Testis (tissue), 2 donors: ENCODE measurements at regions not wholly inside any gene's neighbourhood (a gene's known extent, or its start where the extent isn't known, plus 50 kb on each side); places are given as distances from the start of the nearest gene placed in this dataset.

Experiments
- DNase-seq: peaks from one replicate; pipeline ENCODE4 v3.0.0-alpha.2; 2019
- H3K27ac ChIP-seq, 2 donors: fragments of 200-600 bp; sonication (generic); one replicate each; pipeline ENCODE4 v1.5.1; 2019
- H3K27me3 ChIP-seq: fragments of 200-600 bp; sonication (generic); one replicate; pipeline ENCODE4 v1.5.1; 2019
- H3K36me3 ChIP-seq: fragments of 200-600 bp; sonication (generic); one replicate; pipeline ENCODE4 v1.5.1; 2017; ENCODE audit warnings: low read depth; ENCODE audit errors: missing control alignments
- H3K4me1 ChIP-seq: fragments of 200-600 bp; sonication (generic); one replicate; pipeline ENCODE4 v1.5.1; 2019
- H3K4me3 ChIP-seq, 2 donors: fragments of 200-600 bp; sonication (generic); one replicate each; pipeline ENCODE4 v1.5.1; 2017 to 2019
- H3K9me3 ChIP-seq: fragments of 200-600 bp; sonication (generic); one replicate; pipeline ENCODE4 v1.5.1; 2017
- CTCF ChIP-seq, 3 experiments: fragments of 450-650 bp in 2 of 3; fragments of 200-600 bp in 1 of 3; sonication (generic) in 1 of 3; IDR thresholded peaks; one replicate each; pipeline ENCODE4 v1.5.1; 2016 to 2019; ENCODE audit warnings: antibody characterized with exemption in 3 of 3, mild to moderate bottlenecking in 2 of 3, moderate library complexity in 1 of 3
- POLR2A ChIP-seq: fragments of 450-650 bp; IDR thresholded peaks from one replicate; pipeline ENCODE4 v1.6.1; 2017; ENCODE audit warnings: antibody characterized with exemption, mild to moderate bottlenecking, moderate library complexity
- WGBS, 2 donors: methylation state at CpG; one replicate each; pipeline ENCODE4 v1.1.5; 2018; 5-methylcytosine and 5-hydroxymethylcytosine counted together
- intact Hi-C: fragments of 100-400 bp; cut with DNase I; formaldehyde crosslinking; loops from one replicate; pipeline ENCODE4 v1.15.1; 2023; ENCODE audit warnings: low total_unique reads

DNA sequence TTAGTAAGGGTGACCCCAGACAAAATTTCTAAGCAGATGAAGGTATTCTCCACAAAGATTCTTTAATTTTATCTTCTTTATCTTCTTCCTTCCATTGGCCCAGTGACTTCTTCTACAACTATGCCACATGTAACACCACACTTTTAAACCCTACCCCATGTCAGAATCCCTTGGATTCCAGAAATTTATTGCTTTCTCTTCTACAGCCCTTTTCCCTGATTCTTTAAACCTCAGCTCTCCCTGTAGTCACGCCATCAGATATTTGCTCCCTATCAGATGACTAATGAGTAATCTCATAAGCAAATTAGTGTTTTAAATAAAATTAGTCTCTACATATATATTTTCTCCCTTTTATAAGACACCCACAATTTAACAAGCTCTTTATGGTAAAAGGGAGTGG, 423.4 kb upstream of the CHORDC1 start:
- no peaks in the 10 kb centered on the region for H3K4me1 ChIP-seq
- no peak overlapping the region for H3K4me3 ChIP-seq
- H3K27me3 ChIP-seq = no peaks in the 10 kb centered on the region
- DNase-seq = no peak
- 90 to 100% methylated on average over 1 of the region's 1 CpG for WGBS, 2 donors
- TF ChIP-seq POLR2A (no peak), CTCF (IDR thresholded peaks at IDR 0.05) (no peak)
- no peaks in the 10 kb centered on the region for H3K36me3 ChIP-seq
- H3K27ac ChIP-seq = no peak overlapping the region
- intact Hi-C loops = no loop called here
- H3K9me3 ChIP-seq = no peaks in the 10 kb centered on the region

- Histone ChIP-seq H3K4me1 (no peaks in the 10 kb centered on the region), H3K9me3 (no peaks in the 10 kb centered on the region), H3K27ac (no peak overlapping the region), H3K36me3 (no peaks in the 10 kb centered on the region), H3K27me3 (no peaks in the 10 kb centered on the region), H3K4me3 (no peak overlapping the region)
- 0 to 17% methylated on average over 1 of the region's 1 CpG for WGBS, 2 donors
- no peak for DNase-seq
- intact Hi-C loops = no loop called here
- TF ChIP-seq CTCF (IDR thresholded peaks at IDR 0.05) = no peak
- no peak for TF ChIP-seq POLR2A
These were observed 416.7 kb upstream of the CHORDC1 start for GRCh38 chr11:90639461-90639993.

DNA sequence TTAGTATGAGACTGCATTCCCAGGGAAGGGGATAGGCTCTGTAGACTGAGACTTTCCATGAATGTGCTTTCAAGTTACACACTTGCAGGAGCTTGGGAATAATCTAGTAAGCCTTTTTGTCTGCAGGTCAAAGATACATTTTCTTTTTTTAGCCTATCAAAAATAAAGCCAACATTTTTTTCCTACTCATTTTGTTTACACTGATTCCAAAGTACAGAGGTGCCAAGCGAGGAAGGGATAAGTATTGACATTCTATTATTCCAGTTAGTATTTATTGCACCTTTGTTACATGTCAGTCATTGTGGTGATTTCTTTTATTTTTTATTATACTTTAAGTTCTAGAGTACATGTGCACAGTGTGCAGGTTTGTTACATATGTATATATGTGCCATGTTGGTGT, 413.0 kb upstream of the CHORDC1 start:
- DNase-seq = no peak
- Histone ChIP-seq H3K27me3 (no peaks in the 10 kb centered on the region), H3K4me3 (no peak overlapping the region), H3K27ac (no peak overlapping the region), H3K36me3 (no peaks in the 10 kb centered on the region), H3K4me1 (no peaks in the 10 kb centered on the region), H3K9me3 (no peaks in the 10 kb centered on the region)
- intact Hi-C loops = no loop called here
- 92 to 96% methylated on average over 1 of the region's 1 CpG for WGBS, 2 donors
- no peak for TF ChIP-seq POLR2A
- TF ChIP-seq CTCF (IDR thresholded peaks at IDR 0.05) = no peak

GRCh38 chr11:90635151-90635550, 412.3 kb upstream of the CHORDC1 start:
- Histone ChIP-seq H3K9me3 (no peaks in the 10 kb centered on the region), H3K4me3 (no peak overlapping the region), H3K36me3 (no peaks in the 10 kb centered on the region), H3K4me1 (no peaks in the 10 kb centered on the region), H3K27ac (no peak overlapping the region), H3K27me3 (no peaks in the 10 kb centered on the region)
- intact Hi-C loops = no loop called here
- no peak for DNase-seq
- WGBS, 2 donors = 69 to 71% methylated on average over 1 of the region's 1 CpG
- TF ChIP-seq POLR2A (no peak), CTCF (IDR thresholded peaks at IDR 0.05) (no peak)

DNA sequence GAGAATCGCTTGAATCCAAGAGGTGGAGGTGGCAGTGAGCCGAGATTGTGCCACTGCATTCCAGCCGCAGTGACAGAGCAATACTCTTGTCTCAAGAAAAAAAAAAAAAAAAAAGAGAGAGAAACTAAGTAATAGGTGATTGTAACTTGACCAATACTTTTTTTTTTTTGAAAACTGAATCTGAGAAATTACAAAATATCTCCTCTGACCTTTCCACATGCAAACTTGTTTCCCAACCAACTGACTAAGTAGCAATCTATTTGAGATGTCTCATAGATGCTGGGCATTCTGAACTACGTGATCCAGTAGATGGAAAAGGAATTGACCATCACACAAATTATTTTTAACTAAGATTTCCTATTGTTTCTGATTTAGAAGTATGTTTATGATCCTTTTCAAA, 407.3 kb upstream of the CHORDC1 start:
- Histone ChIP-seq H3K9me3 (no peaks in the 10 kb centered on the region), H3K4me3 (no peak overlapping the region), H3K36me3 (no peaks in the 10 kb centered on the region), H3K27me3 (no peaks in the 10 kb centered on the region), H3K27ac (no peak overlapping the region), H3K4me1 (no peaks in the 10 kb centered on the region)
- no peak for DNase-seq
- 89 to 91% methylated on average over 4 of the region's 4 CpGs for WGBS, 2 donors
- TF ChIP-seq POLR2A = no peak
- TF ChIP-seq CTCF (IDR thresholded peaks at IDR 0.05) = no peak
- intact Hi-C loops = no loop called here
